ENCODE measurements at regions not wholly inside any gene's neighbourhood (a gene's known extent, or its start where the extent isn't known, plus 50 kb on each side); places are given as distances from the start of the nearest gene placed in this dataset.

DNA sequence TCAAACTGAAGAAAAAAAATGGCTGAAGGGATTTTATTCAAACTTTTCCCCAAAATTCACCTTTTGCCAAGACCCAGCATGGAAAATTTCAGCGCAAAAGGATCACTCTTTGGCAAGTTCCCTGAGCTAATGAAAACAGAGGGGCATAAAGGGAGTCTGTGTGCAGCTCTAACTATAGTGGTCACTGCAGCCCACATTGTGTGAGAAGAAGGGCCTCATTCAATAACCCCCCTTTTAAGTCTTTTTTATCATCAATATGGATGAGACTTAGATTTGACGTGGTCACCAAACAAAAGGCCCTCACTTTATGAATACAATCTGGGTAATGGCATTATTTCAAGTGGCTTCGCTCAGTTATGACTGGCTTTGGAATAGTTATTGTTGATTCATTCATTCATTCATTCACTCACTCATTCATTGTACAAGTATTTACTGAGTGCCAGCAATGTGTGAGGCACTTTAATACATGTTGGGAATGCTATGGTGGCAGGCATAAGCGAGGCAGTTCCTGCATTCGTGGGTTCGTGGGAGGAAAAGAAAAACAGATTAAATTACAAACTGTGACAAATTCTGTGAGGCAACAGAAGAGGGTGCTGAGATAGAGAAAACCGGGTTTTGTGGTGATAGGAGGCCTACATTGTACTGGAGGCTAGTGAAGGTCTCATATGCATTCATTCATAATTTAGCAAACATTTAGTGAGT is 145.7 kb upstream of the KLF4 start:
- H3K4ac ChIP-seq (ENCODE audit: low read depth in 1 of 2, low read length in 2 of 2) = no peak overlapping the region
- DNase-seq = no peak

DNA sequence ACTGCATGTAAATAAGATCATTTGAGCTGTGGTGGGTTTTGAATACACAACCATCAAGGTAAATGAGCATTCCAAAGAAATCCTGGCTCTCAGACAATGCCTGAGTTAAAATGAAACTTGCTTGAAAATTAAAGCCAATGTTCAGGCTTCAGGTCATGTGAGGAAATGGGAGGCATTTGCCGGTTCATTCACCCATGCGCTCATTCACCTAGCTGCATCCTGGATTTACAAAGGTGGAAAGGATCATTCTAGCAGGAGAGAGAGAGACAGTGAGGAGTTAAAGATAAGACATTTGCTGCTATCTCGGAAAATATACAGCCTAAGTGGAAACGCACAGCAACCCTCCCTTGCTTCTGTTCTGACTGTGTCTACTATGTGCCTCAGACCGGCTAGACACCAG is 143.8 kb upstream of the KLF4 start:
- DNase-seq = no peak
- H2BK120ac ChIP-seq (ENCODE audit: low read depth, low read length) = no peak overlapping the region

More for the DNA sequence above, 145.7 kb upstream of the KLF4 start:
- Histone ChIP-seq H2AK5ac (ENCODE audit: low read length, severe bottlenecking) (no peak overlapping the region), H3K36me3 (ENCODE audit: control insufficient read depth in 1 of 2, insufficient read depth in 2 of 2, low read depth in 1 of 2, low read length in 2 of 2) (no peaks in the 10 kb centered on the region), H3K27me3 (ENCODE audit: control insufficient read depth in 1 of 2, insufficient read depth in 1 of 2, low read length in 2 of 2) (no peaks in the 10 kb centered on the region), H3K14ac (ENCODE audit: low read length in 2 of 2) (no peak overlapping the region), H4K8ac (ENCODE audit: low read length) (no peak overlapping the region), H3K27ac (ENCODE audit: low read length, poor library complexity, severe bottlenecking) (no peak overlapping the region), H3K79me1 (replicated peaks; ENCODE audit: low read length, poor library complexity, severe bottlenecking) (no peaks in the 10 kb centered on the region), H2BK12ac (ENCODE audit: low read length in 2 of 2) (no peak overlapping the region), H3K23ac (ENCODE audit: low read length in 2 of 2) (no peak overlapping the region), H2BK15ac (ENCODE audit: low read depth, poor library complexity, severe bottlenecking) (no peak overlapping the region), H2AFZ (ENCODE audit: low read depth, low read length) (no peak overlapping the region), H3K9ac (ENCODE audit: low read length) (no peak overlapping the region), H4K91ac (ENCODE audit: low read length) (no peak overlapping the region), H3K4me3 (ENCODE audit: insufficient read depth in 1 of 2, low read depth in 1 of 2, low read length in 2 of 2) (no peak overlapping the region), H3K18ac (ENCODE audit: low read depth in 1 of 2, low read length in 2 of 2) (no peak overlapping the region), H2BK5ac (ENCODE audit: low read depth, low read length, poor library complexity, severe bottlenecking) (no peak overlapping the region), H2BK120ac (ENCODE audit: low read depth, low read length) (no peak overlapping the region), H3K4me1 (ENCODE audit: control insufficient read depth, insufficient read depth, low read depth, low read length) (peaks cover 6% of the 10 kb centered on the region), H3K9me3 (ENCODE audit: control insufficient read depth, low read length) (no peaks in the 10 kb centered on the region), H3K4me2 (ENCODE audit: low read length, poor library complexity, severe bottlenecking) (no peak overlapping the region)
- 87% methylated on average over 4 of the region's 7 CpGs for WGBS

DNA sequence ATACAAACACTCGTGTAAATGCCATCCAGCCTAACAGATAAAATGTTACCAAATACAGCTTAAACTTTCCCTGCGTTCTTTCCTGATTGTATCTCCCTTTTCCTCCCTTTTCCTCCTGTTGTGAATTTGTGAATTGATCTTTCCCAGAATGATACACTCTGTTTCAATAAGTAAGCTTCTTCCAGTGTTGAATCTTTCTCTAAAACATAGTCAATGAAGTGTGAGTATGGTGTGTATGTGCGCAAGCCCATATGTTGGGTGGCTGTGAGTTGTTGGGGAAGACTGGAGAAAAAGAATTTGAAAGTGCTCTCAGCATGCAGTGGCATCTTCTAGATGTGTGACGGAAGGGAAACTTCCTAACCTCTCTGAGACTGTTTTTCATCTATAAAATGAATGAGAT is 143.1 kb upstream of the KLF4 start:
- WGBS = 78% methylated on average over 3 of the region's 4 CpGs
- Histone ChIP-seq H2BK120ac (ENCODE audit: low read depth, low read length) (no peak overlapping the region), H3K18ac (ENCODE audit: low read depth in 1 of 2, low read length in 2 of 2) (no peak overlapping the region), H2AK5ac (ENCODE audit: low read length, severe bottlenecking) (no peak overlapping the region), H2BK5ac (ENCODE audit: low read depth, low read length, poor library complexity, severe bottlenecking) (no peak overlapping the region), H3K14ac (ENCODE audit: low read length in 2 of 2) (no peak overlapping the region), H4K8ac (ENCODE audit: low read length) (no peak overlapping the region), H3K4me1 (ENCODE audit: control insufficient read depth, insufficient read depth, low read depth, low read length) (peaks cover 4% of the 10 kb centered on the region), H3K4ac (ENCODE audit: low read depth in 1 of 2, low read length in 2 of 2) (no peak overlapping the region), H4K91ac (ENCODE audit: low read length) (no peak overlapping the region), H3K79me1 (replicated peaks; ENCODE audit: low read length, poor library complexity, severe bottlenecking) (no peaks in the 10 kb centered on the region), H3K4me2 (ENCODE audit: low read length, poor library complexity, severe bottlenecking) (no peak overlapping the region), H3K9me3 (ENCODE audit: control insufficient read depth, low read length) (no peaks in the 10 kb centered on the region), H3K36me3 (ENCODE audit: control insufficient read depth in 1 of 2, insufficient read depth in 2 of 2, low read depth in 1 of 2, low read length in 2 of 2) (no peaks in the 10 kb centered on the region), H3K4me3 (ENCODE audit: insufficient read depth in 1 of 2, low read depth in 1 of 2, low read length in 2 of 2) (no peak overlapping the region), H3K9ac (ENCODE audit: low read length) (no peak overlapping the region), H3K27me3 (ENCODE audit: control insufficient read depth in 1 of 2, insufficient read depth in 1 of 2, low read length in 2 of 2) (peaks cover 0 to under 1% of the 10 kb centered on the region in 2 experiments), H2BK15ac (ENCODE audit: low read depth, poor library complexity, severe bottlenecking) (no peak overlapping the region), H2BK12ac (ENCODE audit: low read length in 2 of 2) (no peak overlapping the region), H2AFZ (ENCODE audit: low read depth, low read length) (no peak overlapping the region), H3K27ac (ENCODE audit: low read length, poor library complexity, severe bottlenecking) (no peak overlapping the region), H3K23ac (ENCODE audit: low read length in 2 of 2) (no peak overlapping the region)
- DNase-seq = no peak

More for the DNA sequence above, 143.8 kb upstream of the KLF4 start:
- Histone ChIP-seq H2AFZ (ENCODE audit: low read depth, low read length) (no peak overlapping the region), H3K9ac (ENCODE audit: low read length) (peak overlapping the region; percentile 14), H2BK15ac (ENCODE audit: low read depth, poor library complexity, severe bottlenecking) (no peak overlapping the region), H3K9me3 (ENCODE audit: control insufficient read depth, low read length) (no peaks in the 10 kb centered on the region), H3K14ac (ENCODE audit: low read length in 2 of 2) (no peak overlapping the region), H2AK5ac (ENCODE audit: low read length, severe bottlenecking) (no peak overlapping the region), H2BK12ac (ENCODE audit: low read length in 2 of 2) (no peak overlapping the region), H3K23ac (ENCODE audit: low read length in 2 of 2) (no peak overlapping the region), H4K91ac (ENCODE audit: low read length) (no peak overlapping the region), H3K4me1 (ENCODE audit: control insufficient read depth, insufficient read depth, low read depth, low read length) (peaks cover 4% of the 10 kb centered on the region), H3K27me3 (ENCODE audit: control insufficient read depth in 1 of 2, insufficient read depth in 1 of 2, low read length in 2 of 2) (no peaks in the 10 kb centered on the region), H3K4me2 (ENCODE audit: low read length, poor library complexity, severe bottlenecking) (no peak overlapping the region), H3K36me3 (ENCODE audit: control insufficient read depth in 1 of 2, insufficient read depth in 2 of 2, low read depth in 1 of 2, low read length in 2 of 2) (no peaks in the 10 kb centered on the region), H3K4ac (ENCODE audit: low read depth in 1 of 2, low read length in 2 of 2) (no peak overlapping the region), H3K79me1 (replicated peaks; ENCODE audit: low read length, poor library complexity, severe bottlenecking) (no peaks in the 10 kb centered on the region), H3K18ac (ENCODE audit: low read depth in 1 of 2, low read length in 2 of 2) (no peak overlapping the region), H3K4me3 (ENCODE audit: insufficient read depth in 1 of 2, low read depth in 1 of 2, low read length in 2 of 2) (no peak overlapping the region), H2BK5ac (ENCODE audit: low read depth, low read length, poor library complexity, severe bottlenecking) (no peak overlapping the region), H4K8ac (ENCODE audit: low read length) (no peak overlapping the region), H3K27ac (ENCODE audit: low read length, poor library complexity, severe bottlenecking) (no peak overlapping the region)
- WGBS = 79% methylated on average over 5 of the region's 5 CpGs

DNA sequence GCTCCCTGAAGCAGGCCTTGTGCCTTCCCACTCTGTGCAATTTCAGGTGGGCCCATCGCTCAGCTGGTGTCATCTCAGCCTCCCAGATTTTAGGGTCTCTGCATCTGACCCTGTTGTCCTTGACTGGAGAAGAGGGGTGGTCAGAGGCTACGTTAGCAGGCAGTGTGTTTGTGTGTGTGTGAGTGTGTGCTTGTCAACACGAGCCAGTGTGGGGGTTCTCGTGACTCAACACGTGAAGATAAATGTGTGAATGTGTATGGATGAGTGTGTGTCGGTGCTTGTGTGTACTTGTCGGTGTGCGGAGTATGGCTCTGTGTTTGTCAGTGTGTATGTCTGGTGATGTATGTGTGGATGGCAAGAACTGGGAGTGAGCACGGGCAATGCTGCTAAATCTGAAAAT is 142.6 kb upstream of the KLF4 start:
- H2BK120ac ChIP-seq (ENCODE audit: low read depth, low read length) = no peak overlapping the region
- H3K14ac ChIP-seq (ENCODE audit: low read length in 2 of 2) = no peak overlapping the region
- H2AK5ac ChIP-seq (ENCODE audit: low read length, severe bottlenecking) = no peak overlapping the region
- H3K4me3 ChIP-seq (ENCODE audit: insufficient read depth in 1 of 2, low read depth in 1 of 2, low read length in 2 of 2) = no peak overlapping the region
- H4K8ac ChIP-seq (ENCODE audit: low read length) = no peak overlapping the region
- H3K27ac ChIP-seq (ENCODE audit: low read length, poor library complexity, severe bottlenecking) = no peak overlapping the region
- H2BK12ac ChIP-seq (ENCODE audit: low read length in 2 of 2) = no peak overlapping the region
- H3K9ac ChIP-seq (ENCODE audit: low read length) = peak overlapping the region; percentile 37
- no peak overlapping the region for H3K4me2 ChIP-seq (ENCODE audit: low read length, poor library complexity, severe bottlenecking)
- no peaks in the 10 kb centered on the region for H3K36me3 ChIP-seq (ENCODE audit: control insufficient read depth in 1 of 2, insufficient read depth in 2 of 2, low read depth in 1 of 2, low read length in 2 of 2)
- peaks cover 0 to 3% of the 10 kb centered on the region in 2 experiments for H3K27me3 ChIP-seq (ENCODE audit: control insufficient read depth in 1 of 2, insufficient read depth in 1 of 2, low read length in 2 of 2)
- no peak overlapping the region for H3K4ac ChIP-seq (ENCODE audit: low read depth in 1 of 2, low read length in 2 of 2)
- H3K23ac ChIP-seq (ENCODE audit: low read length in 2 of 2) = no peak overlapping the region
- 88% methylated on average over 7 of the region's 9 CpGs for WGBS
- no peak overlapping the region for H2AFZ ChIP-seq (ENCODE audit: low read depth, low read length)
- H2BK5ac ChIP-seq (ENCODE audit: low read depth, low read length, poor library complexity, severe bottlenecking) = no peak overlapping the region
- H3K18ac ChIP-seq (ENCODE audit: low read depth in 1 of 2, low read length in 2 of 2) = no peak overlapping the region
- no peaks in the 10 kb centered on the region for H3K79me1 ChIP-seq (replicated peaks; ENCODE audit: low read length, poor library complexity, severe bottlenecking)
- no peak overlapping the region for H2BK15ac ChIP-seq (ENCODE audit: low read depth, poor library complexity, severe bottlenecking)
- DNase-seq = no peak
- H4K91ac ChIP-seq (ENCODE audit: low read length) = no peak overlapping the region
- H3K9me3 ChIP-seq (ENCODE audit: control insufficient read depth, low read length) = no peaks in the 10 kb centered on the region
- peaks cover under 1% of the 10 kb centered on the region for H3K4me1 ChIP-seq (ENCODE audit: control insufficient read depth, insufficient read depth, low read depth, low read length)
